GM23338 (cell line): ENCODE measurements at regions not wholly inside any gene's neighbourhood (a gene's known extent, or its start where the extent isn't known, plus 50 kb on each side); places are given as distances from the start of the nearest gene placed in this dataset.

ENCODE experiments used
- ATAC-seq: fragments of 200-7000 bp; cut with Tn5 transposase; 3 replicates; pipeline ENCODE4 v1.9.1; 2020
- DNase-seq: peaks from one replicate; pipeline ENCODE4 v3.0.0-alpha.2; 2015; ENCODE audit warnings: low spot score
- H2AFZ ChIP-seq: fragments of 200-600 bp; sonication (generic); 2 replicates; pipeline ENCODE4 v1.8.0; 2016; ENCODE audit warnings: antibody characterized with exemption, mild to moderate bottlenecking, moderate library complexity
- H3F3A ChIP-seq: fragments of 200-600 bp; sonication (generic); replicated peaks from 2 replicates; pipeline ENCODE4 v1.8.0; 2017; ENCODE audit warnings: antibody characterized with exemption, mixed run types, low read depth
- H3K27ac ChIP-seq: fragments of 200-600 bp; sonication (generic); 2 replicates; pipeline ENCODE4 v1.6.1; 2016; ENCODE audit warnings: low read depth
- H3K27me3 ChIP-seq: fragments of 200-600 bp; sonication (generic); 2 replicates; pipeline ENCODE4 v1.8.0; 2016; ENCODE audit warnings: mild to moderate bottlenecking, mixed run types, moderate library complexity; ENCODE audit not compliant: insufficient read depth
- H3K36me3 ChIP-seq: fragments of 200-600 bp; sonication (generic); 2 replicates; pipeline ENCODE4 v1.8.0; 2016; ENCODE audit warnings: mild to moderate bottlenecking; ENCODE audit not compliant: insufficient read depth
- H3K4me1 ChIP-seq: fragments of 200-600 bp; sonication (generic); 2 replicates; pipeline ENCODE4 v1.8.0; 2016; ENCODE audit warnings: mild to moderate bottlenecking, moderate library complexity; ENCODE audit not compliant: insufficient read depth
- H3K4me2 ChIP-seq: fragments of 200-600 bp; sonication (generic); 2 replicates; pipeline ENCODE4 v1.7.1; 2017; ENCODE audit warnings: mixed run types
- H3K4me3 ChIP-seq: fragments of 200-600 bp; sonication (generic); 2 replicates; pipeline ENCODE4 v1.6.1; 2016; ENCODE audit warnings: mixed run types
- H3K79me2 ChIP-seq: fragments of 200-600 bp; sonication (generic); replicated peaks from 2 replicates; pipeline ENCODE4 v1.8.0; 2017; ENCODE audit warnings: mild to moderate bottlenecking; ENCODE audit not compliant: insufficient read depth
- H3K9me2 ChIP-seq: fragments of 200-600 bp; sonication (generic); 2 replicates; pipeline ENCODE4 v1.8.0; 2017; ENCODE audit not compliant: insufficient read depth
- H4K20me1 ChIP-seq: fragments of 200-600 bp; sonication (generic); replicated peaks from 2 replicates; pipeline ENCODE4 v1.8.0; 2017; ENCODE audit warnings: mild to moderate bottlenecking; ENCODE audit not compliant: insufficient read depth
- H3K27ac Mint-ChIP-seq: 2 replicates; pipeline ENCODE4 v1.8.0; 2020; ENCODE audit warnings: inconsistent platforms, mild to moderate bottlenecking, moderate library complexity, mixed read lengths
- H3K27me3 Mint-ChIP-seq: 3 replicates; pipeline ENCODE4 v1.8.0; 2022; ENCODE audit warnings: low read depth, mild to moderate bottlenecking, moderate library complexity, mixed read lengths, inconsistent platforms; ENCODE audit not compliant: insufficient read depth, poor library complexity
- H3K36me3 Mint-ChIP-seq: 3 replicates; pipeline ENCODE4 v1.8.0; 2021; ENCODE audit warnings: low read depth, mild to moderate bottlenecking, inconsistent platforms, moderate library complexity, mixed read lengths
- H3K4me1 Mint-ChIP-seq: 3 replicates; pipeline ENCODE4 v1.8.0; 2020; ENCODE audit warnings: mild to moderate bottlenecking, inconsistent platforms, mixed read lengths
- H3K4me3 Mint-ChIP-seq: 3 replicates; pipeline ENCODE4 v1.8.0; 2021; ENCODE audit warnings: moderate library complexity, mild to moderate bottlenecking, inconsistent platforms, mixed read lengths
- H3K9me3 Mint-ChIP-seq: 3 replicates; pipeline ENCODE4 v1.8.0; 2020; ENCODE audit warnings: moderate library complexity, mild to moderate bottlenecking, inconsistent platforms, mixed read lengths
- CREB1 ChIP-seq: fragments of 250-450 bp; sonication (Bioruptor Pico); IDR thresholded peaks from 2 replicates; pipeline ENCODE4 v1.5.0; 2020; ENCODE audit warnings: low read depth, mild to moderate bottlenecking, moderate library complexity
- JUNB ChIP-seq: IDR thresholded peaks from one replicate; pipeline ENCODE4 v1.6.1; 2016; ENCODE audit warnings: antibody characterized with exemption; ENCODE audit not compliant: unreplicated experiment
- POLR2AphosphoS5 ChIP-seq: IDR thresholded peaks from 2 replicates; pipeline ENCODE4 v1.6.1; 2016; ENCODE audit warnings: antibody characterized with exemption, low read depth
- STAT1 ChIP-seq: IDR thresholded peaks from one replicate; pipeline ENCODE4 v1.6.1; 2016; ENCODE audit warnings: antibody characterized with exemption; ENCODE audit not compliant: unreplicated experiment
- ZNF114 ChIP-seq: fragments of 250-450 bp; sonication (Bioruptor Pico); IDR thresholded peaks from 2 replicates; pipeline ENCODE4 v1.5.0; 2020; ENCODE audit warnings: mild to moderate bottlenecking, moderate library complexity
- ZNF331 ChIP-seq: fragments of 250-450 bp; sonication (Bioruptor Pico); IDR thresholded peaks from 2 replicates; pipeline ENCODE4 v1.5.0; 2020; ENCODE audit warnings: low read depth, mild to moderate bottlenecking, moderate library complexity
- TF ChIP-seq, protein P1 (sequence below), 2 experiments: fragments of 200-600 bp in 1 of 2; sonication (generic) in 1 of 2; conservative IDR thresholded peaks; 2 replicates each; pipeline versions ENCODE4 v1.5.1 to v1.6.1; 2016 to 2017; ENCODE audit warnings: antibody characterized with exemption in 2 of 2, low read depth in 2 of 2, mild to moderate bottlenecking in 2 of 2, moderate library complexity in 1 of 2
- TF ChIP-seq, protein P2 (sequence below): IDR thresholded peaks from 2 replicates; pipeline ENCODE4 v1.6.1; 2016; ENCODE audit warnings: antibody characterized with exemption
- TF ChIP-seq, protein P3 (sequence below): IDR thresholded peaks from one replicate; pipeline ENCODE4 v1.6.1; 2018; ENCODE audit warnings: antibody characterized with exemption; ENCODE audit not compliant: unreplicated experiment

DNA sequence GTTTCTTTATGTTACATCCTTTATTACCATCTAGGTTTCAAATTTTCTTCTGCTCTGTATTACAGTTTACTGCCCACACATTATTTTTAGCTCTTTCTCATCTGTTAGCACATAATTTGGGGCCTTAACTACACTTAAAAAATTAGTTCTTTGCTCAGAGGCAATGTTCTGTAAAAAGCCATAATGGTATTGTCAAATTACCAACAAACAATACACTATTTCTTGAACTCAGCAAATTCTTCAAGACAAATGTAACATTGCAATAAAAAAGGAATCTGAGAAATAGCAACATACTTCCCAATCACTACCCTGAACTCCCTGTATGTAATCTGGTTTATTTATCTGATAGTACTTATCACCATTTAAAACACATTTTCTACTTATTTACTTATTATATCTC lies 448.6 kb upstream of the OPRM1 start:
- no peaks in the 10 kb centered on the region for H3K36me3 ChIP-seq
- H4K20me1 ChIP-seq = no peaks in the 10 kb centered on the region
- no peaks in the 10 kb centered on the region for H3K27me3 ChIP-seq
- Mint-ChIP-seq H3K27ac (no peak overlapping the region), H3K4me1 (no peaks in the 10 kb centered on the region; the same call in none of the 3 replicates), H3K4me3 (no peak overlapping the region), H3K36me3 (no peaks in the 10 kb centered on the region), H3K9me3 (no peaks in the 10 kb centered on the region; the same call in 2 of the 3 replicates), H3K27me3 (peaks cover 1% of the 10 kb centered on the region)
- no peaks in the 10 kb centered on the region; the same call in 1 of the 2 replicates for H3K4me1 ChIP-seq
- DNase-seq (no peak), ATAC-seq (no peak)
- H3K79me2 ChIP-seq = no peaks in the 10 kb centered on the region
- H2AFZ ChIP-seq = no peak overlapping the region
- H3K27ac ChIP-seq = no peak overlapping the region
- no peak overlapping the region for H3K4me3 ChIP-seq
- no peak overlapping the region for H3K4me2 ChIP-seq
- no peaks in the 10 kb centered on the region for H3K9me2 ChIP-seq
- TF ChIP-seq ZNF331 (CRISPR knock-in tag) (no peak), JUNB (no peak), CREB1 (CRISPR knock-in tag) (no peak), ZNF114 (CRISPR knock-in tag) (no peak)
- TF ChIP-seq, protein P1, sequence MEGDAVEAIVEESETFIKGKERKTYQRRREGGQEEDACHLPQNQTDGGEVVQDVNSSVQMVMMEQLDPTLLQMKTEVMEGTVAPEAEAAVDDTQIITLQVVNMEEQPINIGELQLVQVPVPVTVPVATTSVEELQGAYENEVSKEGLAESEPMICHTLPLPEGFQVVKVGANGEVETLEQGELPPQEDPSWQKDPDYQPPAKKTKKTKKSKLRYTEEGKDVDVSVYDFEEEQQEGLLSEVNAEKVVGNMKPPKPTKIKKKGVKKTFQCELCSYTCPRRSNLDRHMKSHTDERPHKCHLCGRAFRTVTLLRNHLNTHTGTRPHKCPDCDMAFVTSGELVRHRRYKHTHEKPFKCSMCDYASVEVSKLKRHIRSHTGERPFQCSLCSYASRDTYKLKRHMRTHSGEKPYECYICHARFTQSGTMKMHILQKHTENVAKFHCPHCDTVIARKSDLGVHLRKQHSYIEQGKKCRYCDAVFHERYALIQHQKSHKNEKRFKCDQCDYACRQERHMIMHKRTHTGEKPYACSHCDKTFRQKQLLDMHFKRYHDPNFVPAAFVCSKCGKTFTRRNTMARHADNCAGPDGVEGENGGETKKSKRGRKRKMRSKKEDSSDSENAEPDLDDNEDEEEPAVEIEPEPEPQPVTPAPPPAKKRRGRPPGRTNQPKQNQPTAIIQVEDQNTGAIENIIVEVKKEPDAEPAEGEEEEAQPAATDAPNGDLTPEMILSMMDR (conservative IDR thresholded peaks at IDR 0.05; ENCODE audit: low read depth in 2 of 2) = no peak
- no peaks in the 10 kb centered on the region for H3F3A ChIP-seq

DNA sequence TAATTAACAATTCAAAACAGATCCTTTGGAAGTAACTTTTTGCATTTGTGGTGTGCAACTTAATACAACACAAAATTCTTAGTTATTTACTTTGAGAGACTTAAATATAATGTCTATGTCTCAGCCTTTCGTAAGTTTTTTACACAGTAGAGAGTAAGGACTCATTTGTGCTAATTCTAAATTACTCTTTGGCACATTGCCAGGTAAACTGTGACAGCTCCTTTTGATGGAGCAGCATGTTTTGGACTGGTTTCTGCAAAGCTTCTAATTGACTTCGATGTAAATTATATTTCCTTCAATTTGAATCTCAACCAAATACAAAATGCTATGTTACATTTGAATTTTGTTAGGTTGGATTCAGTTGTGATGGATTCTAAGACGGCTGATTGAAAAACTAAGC lies 450.7 kb upstream of the OPRM1 start:
- Histone ChIP-seq H2AFZ (no peak overlapping the region), H3K79me2 (no peaks in the 10 kb centered on the region), H3K27ac (no peak overlapping the region), H3K9me2 (no peaks in the 10 kb centered on the region), H3K36me3 (no peaks in the 10 kb centered on the region), H3K4me2 (no peak overlapping the region), H3F3A (no peaks in the 10 kb centered on the region), H3K4me3 (no peak overlapping the region), H3K27me3 (no peaks in the 10 kb centered on the region), H3K4me1 (no peaks in the 10 kb centered on the region; the same call in 1 of the 2 replicates), H4K20me1 (no peaks in the 10 kb centered on the region)
- H3K4me1 Mint-ChIP-seq = no peaks in the 10 kb centered on the region; the same call in none of the 3 replicates
- H3K4me3 Mint-ChIP-seq = no peak overlapping the region
- DNase-seq (no peak), ATAC-seq (no peak)
- no peaks in the 10 kb centered on the region for H3K36me3 Mint-ChIP-seq
- TF ChIP-seq ZNF331 (CRISPR knock-in tag) (no peak), POLR2AphosphoS5 (no peak), CREB1 (CRISPR knock-in tag) (no peak), JUNB (no peak), STAT1 (no peak)
- TF ChIP-seq, protein P2, sequence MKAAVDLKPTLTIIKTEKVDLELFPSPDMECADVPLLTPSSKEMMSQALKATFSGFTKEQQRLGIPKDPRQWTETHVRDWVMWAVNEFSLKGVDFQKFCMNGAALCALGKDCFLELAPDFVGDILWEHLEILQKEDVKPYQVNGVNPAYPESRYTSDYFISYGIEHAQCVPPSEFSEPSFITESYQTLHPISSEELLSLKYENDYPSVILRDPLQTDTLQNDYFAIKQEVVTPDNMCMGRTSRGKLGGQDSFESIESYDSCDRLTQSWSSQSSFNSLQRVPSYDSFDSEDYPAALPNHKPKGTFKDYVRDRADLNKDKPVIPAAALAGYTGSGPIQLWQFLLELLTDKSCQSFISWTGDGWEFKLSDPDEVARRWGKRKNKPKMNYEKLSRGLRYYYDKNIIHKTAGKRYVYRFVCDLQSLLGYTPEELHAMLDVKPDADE = no peak
- TF ChIP-seq, protein P3, sequence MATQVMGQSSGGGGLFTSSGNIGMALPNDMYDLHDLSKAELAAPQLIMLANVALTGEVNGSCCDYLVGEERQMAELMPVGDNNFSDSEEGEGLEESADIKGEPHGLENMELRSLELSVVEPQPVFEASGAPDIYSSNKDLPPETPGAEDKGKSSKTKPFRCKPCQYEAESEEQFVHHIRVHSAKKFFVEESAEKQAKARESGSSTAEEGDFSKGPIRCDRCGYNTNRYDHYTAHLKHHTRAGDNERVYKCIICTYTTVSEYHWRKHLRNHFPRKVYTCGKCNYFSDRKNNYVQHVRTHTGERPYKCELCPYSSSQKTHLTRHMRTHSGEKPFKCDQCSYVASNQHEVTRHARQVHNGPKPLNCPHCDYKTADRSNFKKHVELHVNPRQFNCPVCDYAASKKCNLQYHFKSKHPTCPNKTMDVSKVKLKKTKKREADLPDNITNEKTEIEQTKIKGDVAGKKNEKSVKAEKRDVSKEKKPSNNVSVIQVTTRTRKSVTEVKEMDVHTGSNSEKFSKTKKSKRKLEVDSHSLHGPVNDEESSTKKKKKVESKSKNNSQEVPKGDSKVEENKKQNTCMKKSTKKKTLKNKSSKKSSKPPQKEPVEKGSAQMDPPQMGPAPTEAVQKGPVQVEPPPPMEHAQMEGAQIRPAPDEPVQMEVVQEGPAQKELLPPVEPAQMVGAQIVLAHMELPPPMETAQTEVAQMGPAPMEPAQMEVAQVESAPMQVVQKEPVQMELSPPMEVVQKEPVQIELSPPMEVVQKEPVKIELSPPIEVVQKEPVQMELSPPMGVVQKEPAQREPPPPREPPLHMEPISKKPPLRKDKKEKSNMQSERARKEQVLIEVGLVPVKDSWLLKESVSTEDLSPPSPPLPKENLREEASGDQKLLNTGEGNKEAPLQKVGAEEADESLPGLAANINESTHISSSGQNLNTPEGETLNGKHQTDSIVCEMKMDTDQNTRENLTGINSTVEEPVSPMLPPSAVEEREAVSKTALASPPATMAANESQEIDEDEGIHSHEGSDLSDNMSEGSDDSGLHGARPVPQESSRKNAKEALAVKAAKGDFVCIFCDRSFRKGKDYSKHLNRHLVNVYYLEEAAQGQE = no peak
- H3K27me3 Mint-ChIP-seq = peaks cover 1% of the 10 kb centered on the region
- H3K27ac Mint-ChIP-seq = no peak overlapping the region
- no peaks in the 10 kb centered on the region for H3K9me3 Mint-ChIP-seq
